B cell (primary cell): ENCODE measurements at regions not wholly inside any gene's neighbourhood (a gene's known extent, or its start where the extent isn't known, plus 50 kb on each side); places are given as distances from the start of the nearest gene placed in this dataset.

ENCODE experiments used
- ATAC-seq: fragments of 200-7000 bp; cut with Tn5 transposase; one replicate; pipeline ENCODE4 v1.10.0; 2021; ENCODE audit warnings: low read depth, mild to moderate bottlenecking, moderate number of reproducible peaks, moderate library complexity
- CTCF ChIA-PET: fragments of 350-600 bp; sonication (Branson Sonifier 250); formaldehyde crosslinking; loops from one replicate; lab custom pipeline; 2021; ENCODE audit warnings: antibody characterized with exemption, inconsistent platforms; lab: Charles Lee
- POLR2A ChIA-PET: fragments of 350-600 bp; sonication (Branson Sonifier 250); formaldehyde crosslinking; loops from one replicate; lab custom pipeline; 2021; ENCODE audit warnings: antibody characterized with exemption; lab: Charles Lee
- DNase-seq: peaks from one replicate; pipeline ENCODE4 v3.0.0; 2013
- H2AFZ ChIP-seq: 2 replicates; pipeline ENCODE4 v1.6.1; 2012; ENCODE audit warnings: mild to moderate bottlenecking, low read depth, low read length; ENCODE audit not compliant: insufficient read depth, poor library complexity, severe bottlenecking
- H3K27ac ChIP-seq, 2 donors: 1 replicate in 1 of 2; 2 replicates in 1 of 2; pipeline ENCODE4 v1.5.1; 2012 to 2013; ENCODE audit warnings: low read length in 2 of 2, mild to moderate bottlenecking in 2 of 2, moderate library complexity in 1 of 2
- H3K27me3 ChIP-seq, 4 experiments: fragments of 200-600 bp in 1 of 4; sonication (generic) in 1 of 4; replicated peaks in 1 of 4; 1 replicate in 2 of 4; 2 replicates in 2 of 4; pipeline versions ENCODE4 v1.6.1 to v1.7.0; 2013 to 2016; ENCODE audit warnings: low read length in 3 of 4, mild to moderate bottlenecking in 2 of 4, mixed read lengths in 1 of 4, moderate library complexity in 1 of 4; ENCODE audit not compliant: insufficient read depth in 4 of 4, control insufficient read depth in 3 of 4; ENCODE audit errors: control extremely low read depth in 1 of 4
- H3K36me3 ChIP-seq, 2 experiments: replicated peaks in 1 of 2; 1 replicate in 1 of 2; 2 replicates in 1 of 2; pipeline versions ENCODE4 v1.6.1 to v1.7.1; 2013; ENCODE audit warnings: low read length in 1 of 2; ENCODE audit not compliant: insufficient read depth in 2 of 2, control insufficient read depth in 1 of 2; ENCODE audit errors: control extremely low read depth in 1 of 2, extremely low read depth in 1 of 2
- H3K4me1 ChIP-seq, 2 donors: fragments of 200-600 bp in 1 of 2; sonication (generic) in 1 of 2; 1 replicate in 1 of 2; 2 replicates in 1 of 2; pipeline versions ENCODE4 v1.5.1 to v1.6.1; 2013 to 2017; ENCODE audit warnings: low read length in 2 of 2; ENCODE audit not compliant: control insufficient read depth in 2 of 2, insufficient read depth in 2 of 2
- H3K4me2 ChIP-seq: replicated peaks from 2 replicates; pipeline ENCODE3; 2012; ENCODE audit warnings: mild to moderate bottlenecking, low read depth, low read length; ENCODE audit not compliant: poor library complexity, severe bottlenecking
- H3K4me3 ChIP-seq, 5 experiments: fragments of 200-600 bp in 1 of 5; sonication (generic) in 1 of 5; 1 replicate in 3 of 5; 2 replicates in 2 of 5; pipeline versions ENCODE4 v1.5.1 to v1.7.0; 2011 to 2016; ENCODE audit warnings: low read length in 4 of 5, mild to moderate bottlenecking in 4 of 5, low read depth in 2 of 5, control low read depth in 1 of 5, moderate library complexity in 1 of 5; ENCODE audit not compliant: insufficient read depth in 1 of 5; ENCODE audit errors: control extremely low read depth in 1 of 5, extremely low read depth in 1 of 5
- H3K79me2 ChIP-seq: fragments of 200-600 bp; sonication (generic); one replicate; pipeline ENCODE4 v1.6.0; 2016; ENCODE audit warnings: low read length; ENCODE audit not compliant: control insufficient read depth, insufficient read depth
- H3K9ac ChIP-seq: fragments of 200-600 bp; sonication (generic); 2 replicates; pipeline ENCODE4 v1.6.1; 2017; ENCODE audit warnings: mild to moderate bottlenecking, low read length, moderate library complexity
- H3K9me3 ChIP-seq, 3 donors: one replicate each; pipeline versions ENCODE4 v1.6.1 to v1.7.1; 2013; ENCODE audit warnings: low read length in 2 of 3; ENCODE audit not compliant: control insufficient read depth in 2 of 3, insufficient read depth in 1 of 3; ENCODE audit errors: control extremely low read depth in 1 of 3
- H4K20me1 ChIP-seq: 2 replicates; pipeline ENCODE4 v1.6.0; 2012; ENCODE audit warnings: mild to moderate bottlenecking, low read length; ENCODE audit not compliant: insufficient read depth, control insufficient read depth, poor library complexity, severe bottlenecking
- H3K27ac Mint-ChIP-seq: one replicate; pipeline ENCODE4 v1.8.0; 2021; ENCODE audit warnings: mixed read lengths
- H3K27me3 Mint-ChIP-seq: one replicate; pipeline ENCODE4 v1.8.0; 2021; ENCODE audit warnings: mixed read lengths
- H3K4me1 Mint-ChIP-seq: one replicate; pipeline ENCODE4 v1.8.0; 2021; ENCODE audit warnings: mixed read lengths
- H3K4me3 Mint-ChIP-seq: one replicate; pipeline ENCODE4 v1.8.0; 2021; ENCODE audit warnings: mixed read lengths
- H3K9me3 Mint-ChIP-seq: one replicate; pipeline ENCODE4 v1.8.0; 2022; ENCODE audit warnings: mixed read lengths; ENCODE audit not compliant: insufficient read depth
- EZH2 ChIP-seq: IDR thresholded peaks from 2 replicates; pipeline ENCODE4 v1.6.1; 2012; ENCODE audit warnings: borderline replicate concordance, low read depth, mild to moderate bottlenecking, moderate library complexity, low read length; ENCODE audit not compliant: insufficient read depth, poor library complexity, severe bottlenecking
- WGBS: methylation state at CpG from one replicate; pipeline ENCODE4 v1.1.5; 2013; ENCODE audit warnings: missing lambda C conversion rate; ENCODE audit not compliant: insufficient coverage; 5-methylcytosine and 5-hydroxymethylcytosine counted together
- intact Hi-C: fragments of 100-400 bp; cut with micrococcal nuclease; formaldehyde crosslinking; loops from one replicate; pipeline ENCODE4 v1.10.0; 2022
- TF ChIP-seq, protein P1 (sequence below): fragments of 200-600 bp; IDR thresholded peaks from one replicate; pipeline ENCODE4 v1.8.0; 2022; ENCODE audit warnings: antibody characterized with exemption, mild to moderate bottlenecking

DNA sequence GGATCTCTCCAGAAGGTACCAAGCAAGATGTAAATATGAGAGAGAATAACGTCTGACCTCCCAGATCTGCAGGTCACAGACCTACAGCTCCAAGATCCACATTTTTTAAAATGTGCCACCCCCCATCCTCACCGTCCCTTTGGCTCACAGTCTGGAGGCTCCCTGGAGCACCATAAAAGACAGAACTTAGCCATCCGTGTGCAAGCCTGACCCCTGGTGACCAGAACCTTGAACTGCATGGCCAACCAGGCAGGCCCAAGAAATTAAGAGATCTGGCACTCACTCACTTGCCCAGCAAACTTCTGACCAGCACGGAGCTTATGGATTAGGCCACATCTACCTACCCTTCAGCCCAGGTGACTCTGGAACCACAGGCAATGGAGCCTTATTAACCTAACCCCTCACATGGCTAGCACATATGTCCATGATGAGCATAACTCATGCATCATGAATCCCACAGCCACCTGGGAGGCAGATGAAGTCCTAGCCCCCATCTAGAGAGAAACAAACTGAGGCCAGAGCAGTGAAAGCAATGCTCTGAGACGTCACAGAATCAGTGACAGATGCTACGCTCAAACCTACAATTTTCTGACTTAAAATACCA, 275.3 kb downstream of the UACA start:
- Mint-ChIP-seq H3K27ac (peak overlapping the region; percentile 52), H3K4me3 (no peak overlapping the region), H3K9me3 (no peaks in the 10 kb centered on the region), H3K4me1 (peaks cover 53% of the 10 kb centered on the region), H3K27me3 (no peaks in the 10 kb centered on the region)
- Histone ChIP-seq H4K20me1 (no peaks in the 10 kb centered on the region), H3K79me2 (no peaks in the 10 kb centered on the region), H3K9ac (no peak overlapping the region), H3K36me3 (no peaks in the 10 kb centered on the region), H3K4me3 (no peak overlapping the region), H3K9me3 (no peaks in the 10 kb centered on the region), H3K27ac (no peak overlapping the region), H3K27me3 (no peaks in the 10 kb centered on the region), H2AFZ (no peak overlapping the region), H3K4me1 (peaks cover 44 to 55% of the 10 kb centered on the region in 2 donors), H3K4me2 (no peak overlapping the region)
- no peak for ATAC-seq
- peak; percentile 81 for DNase-seq
- POLR2A ChIA-PET: no interaction called here
- TF ChIP-seq, protein P1, sequence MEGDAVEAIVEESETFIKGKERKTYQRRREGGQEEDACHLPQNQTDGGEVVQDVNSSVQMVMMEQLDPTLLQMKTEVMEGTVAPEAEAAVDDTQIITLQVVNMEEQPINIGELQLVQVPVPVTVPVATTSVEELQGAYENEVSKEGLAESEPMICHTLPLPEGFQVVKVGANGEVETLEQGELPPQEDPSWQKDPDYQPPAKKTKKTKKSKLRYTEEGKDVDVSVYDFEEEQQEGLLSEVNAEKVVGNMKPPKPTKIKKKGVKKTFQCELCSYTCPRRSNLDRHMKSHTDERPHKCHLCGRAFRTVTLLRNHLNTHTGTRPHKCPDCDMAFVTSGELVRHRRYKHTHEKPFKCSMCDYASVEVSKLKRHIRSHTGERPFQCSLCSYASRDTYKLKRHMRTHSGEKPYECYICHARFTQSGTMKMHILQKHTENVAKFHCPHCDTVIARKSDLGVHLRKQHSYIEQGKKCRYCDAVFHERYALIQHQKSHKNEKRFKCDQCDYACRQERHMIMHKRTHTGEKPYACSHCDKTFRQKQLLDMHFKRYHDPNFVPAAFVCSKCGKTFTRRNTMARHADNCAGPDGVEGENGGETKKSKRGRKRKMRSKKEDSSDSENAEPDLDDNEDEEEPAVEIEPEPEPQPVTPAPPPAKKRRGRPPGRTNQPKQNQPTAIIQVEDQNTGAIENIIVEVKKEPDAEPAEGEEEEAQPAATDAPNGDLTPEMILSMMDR: peak; percentile 92
- no peak for TF ChIP-seq EZH2
- CTCF ChIA-PET: interaction anchor here (0.6 to 9.1 kb wide), 40 partner anchors 9 to 1021 kb away, joined by 3 to 81 read pairs (median 4); partner anchors contain the start of gene TLE3
- intact Hi-C loops: loop anchor here (1.0 to 10.0 kb wide), 7 partner anchors 39 to 1010 kb away; no protein-coding TSS in a partner anchor
- 39% methylated on average over 5 of the region's 6 CpGs for WGBS

DNA sequence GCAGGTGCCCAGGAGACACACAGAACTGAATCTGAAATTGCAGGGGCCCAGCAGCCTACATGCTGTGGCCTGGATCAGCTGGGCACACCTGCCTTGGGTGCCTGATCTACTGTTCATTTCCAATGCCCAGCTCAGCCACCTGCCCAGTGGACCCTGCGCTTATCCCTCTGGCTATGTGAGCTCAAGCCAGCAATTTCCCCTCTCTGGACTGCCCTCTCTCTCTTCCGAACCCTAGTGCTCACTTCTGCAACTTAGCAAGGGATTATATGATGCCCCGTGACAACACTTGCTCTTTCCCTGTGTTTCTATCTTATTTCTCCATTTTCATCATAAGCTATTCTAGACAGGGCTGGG, 276.0 kb downstream of the UACA start:
- 96% methylated on average over 3 of the region's 3 CpGs for whole genome bisulfite sequencing
- no peaks in the 10 kb centered on the region for H3K36me3 ChIP-seq
- no peak for DNase-seq
- no peak overlapping the region for H2AFZ ChIP-seq
- H3K4me1 ChIP-seq: peaks cover 36 to 48% of the 10 kb centered on the region in 2 donors
- Mint-ChIP-seq H3K4me3 (no peak overlapping the region), H3K27me3 (peaks cover 5% of the 10 kb centered on the region), H3K4me1 (peaks cover 46% of the 10 kb centered on the region), H3K27ac (peak overlapping the region; percentile 47), H3K9me3 (no peaks in the 10 kb centered on the region)
- ATAC-seq: no peak
- no peak overlapping the region for H3K27ac ChIP-seq
- no peak overlapping the region for H3K4me3 ChIP-seq
- TF ChIP-seq, protein P1: no peak
- no peak overlapping the region for H3K9ac ChIP-seq
- intact Hi-C loops: loop anchor here (1.0 to 10.0 kb wide), 8 partner anchors 17 to 964 kb away; no protein-coding TSS in a partner anchor
- H4K20me1 ChIP-seq: no peaks in the 10 kb centered on the region
- no peaks in the 10 kb centered on the region for H3K9me3 ChIP-seq
- H3K4me2 ChIP-seq: peak overlapping the region; percentile 35
- ChIA-PET POLR2A (interaction anchor here (0.7 kb wide), 1 partner anchor 33 kb away, joined by 3 read pairs; no protein-coding TSS in a partner anchor), CTCF (interaction anchor here (0.6 to 9.1 kb wide), 31 partner anchors 9 to 1012 kb away, joined by 3 to 81 read pairs (median 4); partner anchors contain the start of gene TLE3)
- H3K79me2 ChIP-seq: no peaks in the 10 kb centered on the region
- H3K27me3 ChIP-seq: no peaks in the 10 kb centered on the region
